ENCODE measurements at regions not wholly inside any gene's neighbourhood (a gene's known extent, or its start where the extent isn't known, plus 50 kb on each side); places are given as distances from the start of the nearest gene placed in this dataset.
"Not testable (repeated sequence)": the region's sequence is repeated elsewhere in the genome, so short reads cannot be mapped to it uniquely, and the experiment has no call there.

DNA sequence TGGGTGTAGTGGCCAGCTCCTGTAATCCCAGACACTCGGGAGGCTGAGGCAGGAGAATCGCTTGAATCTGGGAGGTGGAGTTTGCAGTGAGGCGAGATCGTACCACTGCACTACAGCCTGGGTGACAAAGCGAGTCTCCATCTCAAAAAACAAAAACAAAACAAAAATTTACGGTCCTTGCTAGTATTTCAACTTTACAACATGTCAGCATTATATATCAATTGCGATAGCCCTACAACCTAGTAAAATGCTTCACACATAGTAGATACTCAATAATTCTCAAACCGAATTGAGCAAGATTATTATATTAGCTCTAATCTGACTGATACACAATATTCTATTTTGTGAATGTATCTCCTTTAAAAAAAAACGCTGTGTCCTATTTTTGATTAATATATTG is 1411.0 kb upstream of the WWC1 start:
- DNase-seq (ENCODE audit: low read depth in 4 of 4, low spot score in 2 of 4), result no peak

DNA sequence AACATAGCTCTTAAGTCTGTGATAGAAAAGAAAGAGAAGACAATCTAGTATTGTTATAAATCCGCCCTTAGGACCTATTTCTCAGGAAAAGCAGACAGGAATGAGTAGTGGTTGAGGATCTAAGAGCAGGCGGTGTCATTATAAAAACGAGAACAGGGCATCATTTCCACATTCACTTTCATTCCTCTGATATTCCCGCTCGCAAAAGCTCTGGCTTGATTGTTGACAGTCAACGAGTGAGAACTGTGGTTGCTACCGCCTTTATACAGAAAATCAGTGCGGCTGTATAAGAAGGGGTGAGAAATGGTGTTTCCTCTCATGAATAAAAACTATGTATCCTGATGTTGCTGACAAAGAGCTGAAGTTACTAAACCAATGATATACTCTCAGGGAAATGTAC is 1409.6 kb upstream of the WWC1 start:
- DNase-seq (ENCODE audit: low read depth in 4 of 4, low spot score in 2 of 4), result no peak

DNA sequence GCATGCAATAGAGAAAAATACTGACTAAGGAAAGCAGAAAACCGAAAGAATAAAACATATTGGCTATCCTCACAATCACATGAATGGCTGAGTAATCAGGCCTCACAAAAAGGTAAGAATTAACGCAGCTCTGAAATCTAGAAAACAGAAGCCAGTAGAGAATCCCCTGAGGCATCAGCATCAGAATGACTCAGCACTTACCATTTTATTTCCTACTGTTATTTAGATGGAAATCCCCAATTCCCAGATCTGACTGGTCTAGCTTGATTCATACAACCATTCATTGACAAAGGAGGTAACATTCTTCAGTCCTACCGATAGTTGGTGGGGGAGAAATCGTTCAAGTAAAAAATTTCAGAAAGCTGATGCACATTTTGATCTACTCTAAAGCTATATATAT is 1408.4 kb upstream of the WWC1 start:
- no peak for DNase-seq (ENCODE audit: low read depth in 4 of 4, low spot score in 2 of 4)

DNA sequence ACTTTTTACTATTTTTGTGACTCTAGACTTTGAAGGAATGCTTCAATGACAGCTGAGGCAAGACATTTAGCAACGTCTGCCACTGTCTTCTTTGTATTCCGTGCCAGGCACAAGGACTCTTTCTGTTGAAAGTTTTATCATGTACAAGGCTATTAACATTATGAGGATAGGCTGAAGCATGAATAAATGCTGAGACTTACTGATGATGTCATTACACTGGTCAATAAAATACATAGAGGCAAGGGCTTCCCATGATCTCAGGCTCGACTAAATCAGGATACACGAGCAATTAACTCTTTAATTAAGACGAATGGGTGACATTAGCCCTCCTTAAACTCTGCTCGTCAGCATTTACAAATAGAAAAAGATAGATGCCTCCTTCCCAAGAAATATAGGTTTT is 1393.3 kb upstream of the WWC1 start:
- DNase-seq (ENCODE audit: low read depth in 4 of 4, low spot score in 2 of 4), result no peak

DNA sequence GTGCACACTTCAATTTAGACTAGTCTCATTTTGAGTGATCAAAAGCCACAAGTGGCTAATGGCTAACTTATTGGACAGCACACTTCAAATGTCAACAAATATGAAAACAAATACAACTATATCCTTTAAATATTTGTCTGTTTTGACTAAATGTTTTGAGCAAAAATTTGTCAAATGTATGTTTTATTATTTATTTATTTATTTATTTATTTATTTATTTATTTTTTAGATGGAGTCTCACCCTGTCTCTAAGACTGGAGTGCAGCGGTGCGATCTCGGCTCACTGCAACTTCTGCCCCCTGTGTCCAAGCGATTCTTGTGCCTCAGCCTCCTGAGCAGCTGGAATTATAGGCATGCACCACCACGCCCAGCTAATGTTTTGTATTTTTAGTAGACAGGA is 1392.1 kb upstream of the WWC1 start:
- no peak for DNase-seq (ENCODE audit: low read depth in 4 of 4, low spot score in 2 of 4)

DNA sequence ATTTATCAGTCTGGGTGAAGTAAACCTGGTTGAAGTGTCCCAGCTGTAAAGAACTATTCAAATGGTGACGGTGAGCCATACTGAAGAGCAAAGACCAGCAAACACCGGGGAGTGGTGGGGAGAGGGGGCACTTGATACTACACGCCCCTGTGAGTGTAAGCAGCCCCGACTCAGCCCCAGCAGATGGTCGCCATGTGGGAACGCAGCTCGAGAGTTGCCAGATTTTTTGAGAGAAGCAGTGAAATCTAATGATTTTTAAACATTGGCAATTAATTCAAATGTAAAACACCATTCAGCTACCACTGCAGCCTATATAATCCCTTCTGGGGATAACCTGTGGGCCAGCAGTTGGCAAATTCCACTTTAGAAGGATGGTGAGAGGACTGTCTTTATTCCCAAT is 1386.9 kb upstream of the WWC1 start:
- DNase-seq (ENCODE audit: low read depth in 4 of 4, low spot score in 2 of 4), result no peak

DNA sequence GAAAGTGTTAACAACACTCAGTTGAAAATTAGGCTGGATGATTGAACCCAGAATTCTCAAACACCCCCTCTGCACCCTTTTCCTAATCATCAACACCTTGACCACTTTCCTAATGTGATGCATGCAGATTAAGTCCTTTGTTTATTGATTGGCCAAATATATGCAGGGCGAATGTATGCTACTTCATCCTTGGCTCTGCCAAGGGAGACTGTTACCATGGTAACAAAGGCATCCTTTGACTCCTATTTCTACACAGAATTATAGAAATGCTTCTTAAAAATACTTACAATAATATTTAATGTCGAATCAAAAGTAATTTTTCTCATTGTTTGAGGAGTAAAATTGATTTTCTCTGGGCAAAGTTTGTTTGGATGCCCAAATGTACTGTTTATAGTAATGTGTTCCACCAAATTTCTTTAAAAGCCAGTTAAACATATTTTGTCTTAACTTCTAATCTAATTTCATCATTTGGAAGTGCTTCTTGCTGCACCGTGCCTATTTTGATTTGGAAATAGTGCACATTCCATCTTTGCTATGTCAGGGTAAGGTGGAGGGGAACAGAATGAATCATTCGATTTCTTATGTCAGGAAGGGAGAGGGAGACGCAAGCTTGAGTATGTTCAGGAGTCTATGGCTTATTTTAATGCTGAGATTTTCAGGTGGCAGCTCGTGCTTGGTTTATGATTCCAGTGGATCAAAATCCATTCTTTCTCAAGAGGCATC is 1384.3 kb upstream of the WWC1 start:
- DNase-seq (ENCODE audit: low read depth in 4 of 4, low spot score in 2 of 4), result no peak

DNA sequence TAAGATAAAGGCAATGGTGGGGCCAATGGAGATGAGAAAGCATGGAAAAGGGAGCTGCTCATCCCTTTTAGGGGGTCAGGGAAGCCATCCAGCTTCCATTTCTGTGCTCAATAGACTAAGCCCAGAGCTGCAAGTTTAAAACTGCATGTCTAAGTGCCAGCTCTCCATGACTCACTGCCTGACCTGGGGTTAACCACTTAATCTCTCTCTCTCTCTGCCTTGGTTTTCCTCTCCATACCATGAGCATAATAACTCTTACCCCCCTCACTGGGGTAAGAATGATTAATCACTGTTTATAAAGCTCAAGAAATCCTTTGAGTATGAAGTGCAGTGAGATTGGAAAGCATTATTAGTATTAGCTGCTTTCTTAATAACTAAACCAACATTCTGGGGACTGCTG is 1382.4 kb upstream of the WWC1 start:
- DNase-seq (ENCODE audit: low read depth in 4 of 4, low spot score in 2 of 4), result no peak

DNA sequence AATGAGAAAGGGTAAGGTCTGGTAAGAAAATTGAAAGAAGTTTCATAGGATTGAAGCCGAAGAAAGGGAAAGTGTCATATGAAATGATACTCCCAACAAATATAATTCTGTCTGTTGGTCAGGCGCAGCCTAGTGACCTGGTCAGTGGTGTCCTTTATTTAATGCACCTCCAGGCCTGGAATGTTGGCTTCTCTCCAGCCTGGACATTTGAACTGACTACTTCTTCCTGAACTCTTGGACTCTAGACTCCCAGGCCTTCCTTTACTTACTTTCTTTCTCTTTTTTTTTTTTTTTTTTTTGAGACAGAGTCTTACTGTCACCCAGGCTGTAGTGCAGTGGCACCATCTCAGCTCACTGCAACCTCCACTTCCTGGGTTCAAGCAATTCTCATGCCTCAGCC is 1381.5 kb upstream of the WWC1 start:
- DNase-seq (ENCODE audit: low read depth in 4 of 4, low spot score in 2 of 4), result no peak

DNA sequence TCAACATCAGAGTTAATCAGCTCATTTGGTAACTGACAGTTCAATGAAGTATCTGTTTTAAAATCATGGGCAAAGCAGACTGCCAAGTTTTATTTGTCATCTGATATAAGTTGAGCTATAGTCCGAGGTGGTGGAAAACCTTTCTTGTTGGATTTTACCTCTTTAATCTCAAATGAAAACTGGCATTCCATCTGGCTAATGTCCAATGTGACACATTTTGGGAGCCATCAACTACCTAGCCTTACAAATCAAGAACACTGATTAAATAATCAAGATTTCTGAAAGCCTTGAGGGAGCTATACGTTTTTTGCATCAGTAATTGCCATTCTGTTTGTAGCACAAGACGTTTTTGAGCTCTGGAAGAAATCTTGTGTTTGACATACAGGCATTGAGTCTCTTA is 1380.5 kb upstream of the WWC1 start:
- no peak for DNase-seq (ENCODE audit: low read depth in 4 of 4, low spot score in 2 of 4)

DNA sequence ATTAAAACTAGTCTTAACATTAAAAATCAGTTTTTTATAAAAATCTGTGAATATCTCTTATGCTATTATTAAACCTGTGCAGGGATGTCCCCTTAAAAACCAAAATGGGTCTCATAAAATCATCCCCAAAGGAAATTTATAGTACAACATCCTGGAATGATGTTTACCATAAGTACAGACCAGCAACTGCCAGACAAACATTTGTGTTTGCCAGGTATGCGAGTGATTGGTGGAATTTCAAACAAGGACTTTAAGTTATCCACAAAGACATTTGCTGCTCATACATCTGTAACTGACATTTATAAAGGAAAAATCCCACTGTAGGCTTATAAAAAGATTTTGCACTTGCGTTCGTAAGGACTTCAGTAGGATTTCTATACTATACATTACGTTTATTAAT is 1375.4 kb upstream of the WWC1 start:
- DNase-seq (ENCODE audit: low read depth in 4 of 4, low spot score in 2 of 4), result no peak

DNA sequence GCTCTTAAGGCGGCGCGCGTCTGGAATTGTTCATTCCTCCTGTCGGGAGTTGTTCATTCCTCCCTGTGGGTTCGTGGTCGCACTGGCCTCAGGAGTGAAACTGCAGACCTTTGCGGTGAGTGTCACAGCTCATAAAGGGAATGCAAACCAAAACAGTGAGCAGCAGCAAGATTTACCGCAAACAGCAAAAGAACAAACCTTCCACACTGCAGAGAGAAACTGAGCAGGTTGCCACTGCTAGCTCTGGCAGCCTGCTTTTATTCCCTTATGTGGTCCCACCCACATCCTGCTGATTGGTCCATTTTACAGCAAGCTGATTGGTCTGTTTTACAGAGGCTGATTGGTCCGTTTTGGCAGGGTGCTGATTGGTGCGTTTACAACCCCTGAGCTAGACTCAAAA is 1365.3 kb upstream of the WWC1 start:
- DNase-seq (ENCODE audit: low read depth in 4 of 4, low spot score in 2 of 4), result no peak

DNA sequence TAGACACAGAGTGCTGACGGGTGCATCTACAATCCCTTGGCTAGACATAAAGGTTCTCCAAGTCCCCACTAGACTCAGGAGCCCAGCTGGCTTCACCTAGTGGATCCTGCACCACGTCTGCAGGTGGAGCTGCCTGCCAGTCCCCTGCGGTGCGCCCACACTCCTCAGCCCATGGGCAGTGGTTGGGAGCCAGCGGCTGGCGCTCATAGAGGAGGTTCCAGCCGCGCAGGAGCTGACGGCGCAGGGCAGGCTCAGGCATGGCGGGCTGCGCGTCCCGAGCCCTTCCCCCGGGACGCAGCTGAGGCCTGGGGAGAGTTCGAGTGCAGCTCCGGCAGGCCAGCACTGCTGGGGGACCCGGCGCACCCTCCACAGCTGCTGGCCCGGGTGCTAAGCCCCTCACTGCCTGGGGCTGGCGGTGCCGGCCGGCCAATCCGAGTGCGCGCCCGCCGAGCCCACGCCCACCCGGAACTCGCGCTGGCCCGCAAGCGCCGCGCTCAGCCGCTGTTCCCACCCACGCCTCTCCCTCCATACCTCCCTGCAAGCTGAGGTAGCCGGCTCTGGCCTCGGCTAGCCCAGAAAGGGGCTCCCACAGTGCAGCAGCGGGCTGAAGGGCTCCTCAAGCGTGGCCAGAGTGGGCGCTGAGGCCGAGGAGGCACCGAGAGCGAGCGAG is 1364.5 kb upstream of the WWC1 start:
- DNase-seq (ENCODE audit: low read depth in 4 of 4, low spot score in 2 of 4), result not testable (repeated sequence)

DNA sequence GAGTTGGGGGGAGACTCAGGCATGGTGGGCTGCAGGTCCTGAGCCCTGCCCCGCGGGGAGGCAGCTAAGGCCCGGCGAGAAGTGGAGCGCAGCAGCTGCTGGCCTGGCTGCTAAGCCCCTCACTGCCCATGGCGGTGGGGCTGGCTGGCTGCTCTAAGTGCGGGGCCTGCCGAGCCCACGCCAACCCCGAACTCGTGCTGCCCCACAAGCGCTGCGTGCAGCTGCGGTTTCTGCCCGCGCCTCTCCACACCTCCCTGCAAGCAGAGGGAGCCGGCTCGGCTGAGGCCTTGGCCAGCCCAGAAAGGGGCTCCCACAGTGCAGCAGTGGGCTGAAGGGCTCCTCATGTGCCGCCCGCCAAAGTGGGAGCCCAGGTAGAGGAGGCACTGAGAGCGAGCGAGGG is 1355.1 kb upstream of the WWC1 start:
- DNase-seq (ENCODE audit: low read depth in 4 of 4, low spot score in 2 of 4), result no peak

DNA sequence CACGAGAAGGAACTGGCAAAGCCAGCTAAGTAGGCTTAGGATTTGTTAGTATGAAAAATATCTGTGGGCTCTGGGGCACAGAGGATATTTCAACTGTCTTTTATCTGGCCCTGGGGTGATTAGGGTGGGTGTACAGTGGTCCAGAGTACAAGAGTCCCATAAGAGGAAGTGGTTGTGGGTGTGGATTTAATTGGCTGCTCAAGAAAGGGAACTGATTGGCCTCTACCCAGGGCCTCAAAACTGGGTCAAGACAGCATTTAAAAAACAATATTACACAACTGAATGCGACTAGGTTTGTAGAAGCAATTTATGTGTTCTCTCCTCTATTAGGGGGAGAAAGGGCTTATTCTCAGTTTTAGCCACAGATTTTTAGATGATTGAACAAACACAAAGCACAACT is 1353.4 kb upstream of the WWC1 start:
- no peak for DNase-seq (ENCODE audit: low read depth in 4 of 4, low spot score in 2 of 4)

DNA sequence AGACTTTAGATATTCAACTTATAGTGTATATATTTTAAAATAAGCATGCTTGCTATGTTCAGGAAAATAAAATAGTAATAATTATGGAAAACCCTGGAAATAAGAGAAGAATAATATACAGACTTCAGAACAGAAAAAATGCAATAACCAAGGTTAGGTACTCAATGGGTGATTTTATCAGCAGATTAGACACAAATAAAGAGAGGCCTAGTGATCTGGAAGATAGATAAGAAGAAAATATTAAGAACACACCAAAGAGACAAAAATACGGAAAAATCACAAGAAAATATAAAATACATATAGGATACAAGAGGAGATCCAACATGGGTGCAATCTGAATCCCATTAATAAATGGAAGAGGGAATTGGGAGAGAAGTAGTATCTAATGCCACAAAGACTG is 1348.5 kb upstream of the WWC1 start:
- no peak for DNase-seq (ENCODE audit: low read depth in 4 of 4, low spot score in 2 of 4)

DNA sequence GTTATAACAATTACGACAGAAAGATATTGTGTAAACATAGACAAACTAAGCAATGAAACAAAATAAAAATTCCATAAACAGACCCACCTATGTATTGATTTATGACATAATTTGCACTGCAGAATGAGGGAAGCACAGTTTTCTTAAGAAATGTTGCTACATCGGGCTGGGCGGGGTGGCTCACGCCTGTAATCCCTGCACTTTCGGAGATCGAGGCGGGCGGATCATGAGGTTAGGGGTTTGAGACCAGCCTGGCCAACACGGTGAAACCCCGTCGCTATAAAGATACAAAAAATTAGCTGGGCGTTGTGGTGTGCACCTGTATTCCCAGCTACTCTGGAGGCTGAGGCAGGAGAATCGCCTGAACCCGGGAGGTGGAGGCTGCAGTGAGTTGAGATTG is 1344.4 kb upstream of the WWC1 start:
- DNase-seq (ENCODE audit: low read depth in 4 of 4, low spot score in 2 of 4), result no peak

DNA sequence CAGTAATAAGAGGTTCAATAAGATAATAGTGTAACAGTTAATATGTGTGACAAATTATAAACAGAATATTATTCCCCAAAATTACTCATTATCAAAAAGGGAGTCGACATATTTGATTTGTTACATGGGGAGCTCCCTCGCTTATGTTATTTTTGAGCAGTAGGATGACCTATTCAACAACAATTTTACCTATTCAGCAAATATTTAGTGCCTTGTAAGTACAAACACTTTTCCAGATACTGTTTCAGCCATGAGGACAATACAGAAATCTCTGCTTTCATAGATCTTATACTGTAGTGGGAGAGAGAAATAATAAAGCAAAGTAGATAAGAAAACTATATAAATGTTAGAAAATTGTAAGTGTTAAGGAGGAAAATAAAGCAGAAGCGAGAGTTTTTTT is 1342.8 kb upstream of the WWC1 start:
- no peak for DNase-seq (ENCODE audit: low read depth in 4 of 4, low spot score in 2 of 4)

DNA sequence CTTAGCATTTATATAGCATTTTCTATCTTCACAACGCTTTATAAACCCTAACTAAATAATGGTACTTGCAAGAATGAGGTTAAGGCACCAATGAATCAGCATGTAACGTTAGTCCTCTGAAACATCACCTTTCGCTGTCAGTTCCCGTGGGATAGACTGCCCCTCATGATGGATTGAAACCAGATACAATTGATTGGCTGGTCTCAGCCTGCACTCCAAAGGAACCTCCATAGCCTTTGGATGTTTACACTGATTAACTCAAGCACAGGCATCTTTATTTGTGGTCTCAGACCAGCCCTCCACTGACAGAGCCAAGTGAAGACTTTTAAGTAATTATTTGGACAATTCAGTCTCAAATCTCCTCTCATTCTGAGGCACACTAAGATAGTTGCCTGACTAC is 1339.4 kb upstream of the WWC1 start:
- DNase-seq (ENCODE audit: low read depth in 4 of 4, low spot score in 2 of 4), result no peak

DNA sequence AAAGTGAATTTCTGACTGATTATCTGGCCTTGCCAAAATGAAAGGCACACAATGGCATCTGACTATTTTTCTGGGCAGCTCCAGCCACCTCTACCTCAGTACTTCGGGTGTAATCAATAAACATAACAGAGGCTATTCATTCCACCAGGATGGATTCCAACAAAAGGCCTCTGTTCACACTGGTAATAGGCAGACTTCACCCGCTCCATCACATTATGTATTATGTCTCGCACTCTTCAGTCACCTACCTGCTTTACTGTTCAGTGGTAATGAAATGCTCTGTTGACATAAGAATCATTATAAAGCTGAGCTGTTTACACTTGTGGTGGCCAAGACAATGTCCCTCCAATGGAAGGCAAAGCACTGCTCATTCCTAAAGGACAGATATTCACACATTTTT is 1333.7 kb upstream of the WWC1 start:
- no peak for DNase-seq (ENCODE audit: low read depth in 4 of 4, low spot score in 2 of 4)

DNA sequence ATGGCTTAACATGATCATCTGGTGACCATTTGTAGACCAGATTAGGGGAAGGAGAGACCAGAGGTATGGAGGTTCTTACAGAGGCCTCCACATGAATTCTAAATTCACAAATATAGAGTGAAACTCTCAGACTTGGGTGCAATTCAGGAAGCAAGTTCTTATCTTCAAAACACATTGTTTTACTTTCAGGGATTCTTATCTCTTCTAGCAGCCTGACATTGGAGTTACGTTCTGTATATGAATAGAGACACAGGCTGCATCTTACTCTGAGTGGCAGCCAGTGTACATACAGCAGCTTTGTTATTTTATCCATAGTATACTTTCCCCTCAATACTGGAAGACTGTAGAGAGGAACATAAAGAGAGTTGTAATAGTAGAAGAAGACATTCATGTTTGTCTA is 1331.7 kb upstream of the WWC1 start:
- DNase-seq (ENCODE audit: low read depth in 4 of 4, low spot score in 2 of 4), result no peak

DNA sequence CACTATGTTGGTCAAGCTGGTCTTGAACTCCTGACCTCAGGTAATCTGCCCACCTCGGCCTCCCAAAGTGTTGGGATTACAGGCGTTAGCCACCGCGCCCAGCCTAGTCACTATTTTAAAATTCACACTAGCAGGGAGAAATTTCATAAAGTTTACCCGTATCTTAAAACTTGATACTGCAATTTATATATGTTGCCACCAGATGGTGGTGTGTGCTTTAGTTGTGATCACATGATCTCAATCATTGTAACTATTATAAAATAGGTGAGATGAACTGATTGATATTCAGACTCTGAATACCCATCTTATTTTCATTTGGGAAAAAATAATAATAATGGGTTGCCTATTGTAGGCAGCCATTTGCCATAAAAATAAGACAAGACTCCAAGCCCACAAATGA is 1330.4 kb upstream of the WWC1 start:
- DNase-seq (ENCODE audit: low read depth in 4 of 4, low spot score in 2 of 4), result no peak

DNA sequence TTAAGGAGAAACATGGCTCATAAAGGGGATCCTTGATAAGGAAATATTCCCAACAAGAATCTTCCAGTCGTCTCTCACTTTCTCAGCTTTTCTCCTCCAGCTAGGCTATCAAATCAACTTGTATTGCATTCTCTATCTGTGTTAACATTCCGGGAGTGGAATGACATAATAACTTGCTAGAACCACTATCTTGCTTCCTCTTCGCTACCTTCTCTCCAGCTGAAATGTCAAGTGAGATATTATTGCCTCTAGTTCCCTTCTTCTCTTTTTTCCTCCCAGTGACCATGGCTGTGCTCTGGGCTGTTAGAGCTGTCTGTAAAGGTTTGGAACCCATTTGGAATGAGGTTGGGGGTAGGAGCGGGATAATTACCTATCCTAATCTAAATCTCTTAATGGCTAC is 1329.5 kb upstream of the WWC1 start:
- no peak for DNase-seq (ENCODE audit: low read depth in 4 of 4, low spot score in 2 of 4)

All from left renal cortex interstitium (tissue), 4 donors.